GM18519 (cell line): ENCODE measurements at regions not wholly inside any gene's neighbourhood (a gene's known extent, or its start where the extent isn't known, plus 50 kb on each side); places are given as distances from the start of the nearest gene placed in this dataset.

Experiments
- ATAC-seq: cut with Tn5 transposase; IDR thresholded peaks from one replicate; pipeline ENCODE4 v1.9.1; 2021; ENCODE audit warnings: mild to moderate bottlenecking, moderate library complexity; ENCODE audit not compliant: unreplicated experiment, low FRiP score

- no peak for ATAC-seq
Measured at GRCh38 chr9:26013199-26013598, 335.0 kb upstream of the TUSC1 start.

- ATAC-seq: no peak
Measured at GRCh38 chr9:26012797-26013196, 334.6 kb upstream of the TUSC1 start.

GRCh38 chr9:25994605-25995004, 316.4 kb upstream of the TUSC1 start:
- ATAC-seq: no peak

GRCh38 chr9:25990376-25990775, 312.1 kb upstream of the TUSC1 start:
- no peak for ATAC-seq

- no peak for ATAC-seq
Measured at GRCh38 chr9:25975667-25976066, 297.4 kb upstream of the TUSC1 start.

- peak; percentile 72 for ATAC-seq
Measured at GRCh38 chr9:25964239-25964638, 286.0 kb upstream of the TUSC1 start.

- no peak for ATAC-seq
Measured at GRCh38 chr9:25960178-25960577, 281.9 kb upstream of the TUSC1 start.

GRCh38 chr9:25954209-25954608, 276.0 kb upstream of the TUSC1 start:
- no peak for ATAC-seq

GRCh38 chr9:25948182-25948581, 269.9 kb upstream of the TUSC1 start:
- no peak for ATAC-seq

- ATAC-seq: no peak
Measured at GRCh38 chr9:25939126-25939525, 260.9 kb upstream of the TUSC1 start.

- ATAC-seq: no peak
Measured at GRCh38 chr9:25936031-25936430, 257.8 kb upstream of the TUSC1 start.

GRCh38 chr9:25935188-25935587, 256.9 kb upstream of the TUSC1 start:
- ATAC-seq: no peak

GRCh38 chr9:25918761-25919160, 240.5 kb upstream of the TUSC1 start:
- ATAC-seq: no peak

- no peak for ATAC-seq
Measured at GRCh38 chr9:25917731-25918362, 239.6 kb upstream of the TUSC1 start.

- no peak for ATAC-seq
Measured at GRCh38 chr9:25913806-25914205, 235.6 kb upstream of the TUSC1 start.

GRCh38 chr9:25904701-25905100, 226.5 kb upstream of the TUSC1 start:
- no peak for ATAC-seq

GRCh38 chr9:25891527-25891926, 213.3 kb upstream of the TUSC1 start:
- no peak for ATAC-seq

- no peak for ATAC-seq
Measured at GRCh38 chr9:25889661-25890060, 211.4 kb upstream of the TUSC1 start.

- ATAC-seq: no peak
Measured at GRCh38 chr9:25876248-25876647, 198.0 kb upstream of the TUSC1 start.

GRCh38 chr9:25864509-25864908, 186.3 kb upstream of the TUSC1 start:
- ATAC-seq: no peak

- ATAC-seq: no peak
Measured at GRCh38 chr9:25861421-25861820, 183.2 kb upstream of the TUSC1 start.

GRCh38 chr9:25857147-25857546, 178.9 kb upstream of the TUSC1 start:
- no peak for ATAC-seq

- no peak for ATAC-seq
Measured at GRCh38 chr9:25850803-25851202, 172.6 kb upstream of the TUSC1 start.
